KOPT-K1 (cell line): ENCODE measurements at regions not wholly inside any gene's neighbourhood (a gene's known extent, or its start where the extent isn't known, plus 50 kb on each side); places are given as distances from the start of the nearest gene placed in this dataset.

ENCODE experiments used
- H3K27ac ChIP-seq: fragments of 200-600 bp; sonication (generic); 2 replicates; pipeline ENCODE4 v1.5.1; 2016; ENCODE audit warnings: antibody characterized with exemption, mild to moderate bottlenecking, low read depth, low read length; ENCODE audit not compliant: poor library complexity, severe bottlenecking
- H3K36me3 ChIP-seq: fragments of 200-600 bp; sonication (generic); 2 replicates; pipeline ENCODE4 v1.5.1; 2017; ENCODE audit warnings: antibody characterized with exemption, mild to moderate bottlenecking, low read length, moderate library complexity; ENCODE audit not compliant: insufficient read depth
- H3K9me3 ChIP-seq: fragments of 200-600 bp; sonication (generic); 2 replicates; pipeline ENCODE4 v1.5.1; 2017; ENCODE audit warnings: antibody characterized with exemption, low read length, mild to moderate bottlenecking; ENCODE audit not compliant: insufficient read depth, poor library complexity, severe bottlenecking

GRCh38 chr12:14185427-14186192 is 179.9 kb upstream of the ATF7IP start:
- Histone ChIP-seq H3K36me3 (no peaks in the 10 kb centered on the region), H3K27ac (no peak overlapping the region), H3K9me3 (no peaks in the 10 kb centered on the region)

- Histone ChIP-seq H3K9me3 (no peaks in the 10 kb centered on the region), H3K27ac (no peak overlapping the region), H3K36me3 (no peaks in the 10 kb centered on the region)
These were observed 179.3 kb upstream of the ATF7IP start for GRCh38 chr12:14186193-14186502.

- no peaks in the 10 kb centered on the region for H3K36me3 ChIP-seq
- H3K27ac ChIP-seq, result no peak overlapping the region
- H3K9me3 ChIP-seq, result no peaks in the 10 kb centered on the region
These were observed 178.5 kb upstream of the ATF7IP start for GRCh38 chr12:14187002-14187401.

- Histone ChIP-seq H3K27ac (no peak overlapping the region), H3K9me3 (no peaks in the 10 kb centered on the region), H3K36me3 (no peaks in the 10 kb centered on the region)
These were observed 177.5 kb upstream of the ATF7IP start for GRCh38 chr12:14187966-14188365.

GRCh38 chr12:14188744-14189143 is 176.7 kb upstream of the ATF7IP start:
- no peaks in the 10 kb centered on the region for H3K36me3 ChIP-seq
- no peaks in the 10 kb centered on the region for H3K9me3 ChIP-seq
- no peak overlapping the region for H3K27ac ChIP-seq

GRCh38 chr12:14190694-14191093 is 174.8 kb upstream of the ATF7IP start:
- Histone ChIP-seq H3K27ac (no peak overlapping the region), H3K36me3 (no peaks in the 10 kb centered on the region), H3K9me3 (no peaks in the 10 kb centered on the region)

- Histone ChIP-seq H3K36me3 (no peaks in the 10 kb centered on the region), H3K27ac (no peak overlapping the region), H3K9me3 (no peaks in the 10 kb centered on the region)
These were observed 173.9 kb upstream of the ATF7IP start for GRCh38 chr12:14191612-14192011.

GRCh38 chr12:14193639-14194038 is 171.8 kb upstream of the ATF7IP start:
- Histone ChIP-seq H3K27ac (no peak overlapping the region), H3K9me3 (no peaks in the 10 kb centered on the region), H3K36me3 (no peaks in the 10 kb centered on the region)

GRCh38 chr12:14194572-14194971 is 170.9 kb upstream of the ATF7IP start:
- no peak overlapping the region for H3K27ac ChIP-seq
- H3K9me3 ChIP-seq, result no peaks in the 10 kb centered on the region
- H3K36me3 ChIP-seq, result no peaks in the 10 kb centered on the region

- Histone ChIP-seq H3K27ac (no peak overlapping the region), H3K9me3 (no peaks in the 10 kb centered on the region), H3K36me3 (no peaks in the 10 kb centered on the region)
These were observed 165.9 kb upstream of the ATF7IP start for GRCh38 chr12:14199455-14200198.

- no peaks in the 10 kb centered on the region for H3K36me3 ChIP-seq
- H3K27ac ChIP-seq, result no peak overlapping the region
- no peaks in the 10 kb centered on the region for H3K9me3 ChIP-seq
These were observed 164.9 kb upstream of the ATF7IP start for GRCh38 chr12:14200598-14200997.

GRCh38 chr12:14201291-14201690 is 164.2 kb upstream of the ATF7IP start:
- no peak overlapping the region for H3K27ac ChIP-seq
- no peaks in the 10 kb centered on the region for H3K9me3 ChIP-seq
- H3K36me3 ChIP-seq, result no peaks in the 10 kb centered on the region

GRCh38 chr12:14207905-14208551 is 157.5 kb upstream of the ATF7IP start:
- H3K27ac ChIP-seq, result no peak overlapping the region
- no peaks in the 10 kb centered on the region for H3K9me3 ChIP-seq
- no peaks in the 10 kb centered on the region for H3K36me3 ChIP-seq

- Histone ChIP-seq H3K27ac (no peak overlapping the region), H3K36me3 (no peaks in the 10 kb centered on the region), H3K9me3 (peaks cover 5% of the 10 kb centered on the region)
These were observed 153.5 kb upstream of the ATF7IP start for GRCh38 chr12:14211947-14212387.

GRCh38 chr12:14213542-14213941 is 151.9 kb upstream of the ATF7IP start:
- Histone ChIP-seq H3K9me3 (peaks cover 5% of the 10 kb centered on the region), H3K36me3 (no peaks in the 10 kb centered on the region), H3K27ac (no peak overlapping the region)
